HCT116 (cell line): ENCODE measurements at regions not wholly inside any gene's neighbourhood (a gene's known extent, or its start where the extent isn't known, plus 50 kb on each side); places are given as distances from the start of the nearest gene placed in this dataset.

ENCODE experiments used
- CEBPB ChIP-seq: IDR thresholded peaks from 2 replicates; pipeline ENCODE4 v1.6.1; 2012; ENCODE audit warnings: low read depth
- EZH2 ChIP-seq: fragments of 200-600 bp; sonication (generic); IDR thresholded peaks from 2 replicates; pipeline ENCODE4 v1.6.1; 2017; ENCODE audit warnings: antibody characterized with exemption, mixed run types
- POLR2A ChIP-seq: IDR thresholded peaks from 2 replicates; pipeline ENCODE4 v1.7.0; 2011; ENCODE audit warnings: borderline replicate concordance; ENCODE audit not compliant: insufficient read depth, insufficient read length; ENCODE audit errors: extremely low read depth
- POLR2AphosphoS5 ChIP-seq: IDR thresholded peaks from 2 replicates; pipeline ENCODE4 v1.6.1; 2011; ENCODE audit warnings: mild to moderate bottlenecking, low read depth, low read length, moderate library complexity
- TCF7L2 ChIP-seq: IDR thresholded peaks from 2 replicates; pipeline ENCODE4 v1.7.0; 2011; ENCODE audit warnings: borderline replicate concordance, inconsistent platforms; ENCODE audit not compliant: insufficient read depth, insufficient read length; ENCODE audit errors: extremely low read depth
- ZFX ChIP-seq: fragments of 450-650 bp; IDR thresholded peaks from 2 replicates; pipeline ENCODE4 v1.6.1; 2017
- TF ChIP-seq, protein P1 (sequence below): IDR thresholded peaks from 2 replicates; pipeline ENCODE4 v1.6.1; 2011; ENCODE audit warnings: mild to moderate bottlenecking, low read length, moderate library complexity; ENCODE audit not compliant: insufficient replicate concordance; ENCODE audit errors: extremely low read depth
- TF ChIP-seq, protein P2 (sequence below), 3 experiments: fragments of 200-600 bp in 1 of 3; sonication (generic) in 1 of 3; IDR thresholded peaks in 2 of 3; conservative IDR thresholded peaks in 1 of 3; 2 replicates each; pipeline ENCODE4 v1.5.1; 2012 to 2017; ENCODE audit warnings: low read depth in 2 of 3, low read length in 2 of 3, antibody characterized with exemption in 1 of 3, borderline replicate concordance in 1 of 3, control low read depth in 1 of 3, mild to moderate bottlenecking in 1 of 3, mixed read lengths in 1 of 3, mixed run types in 1 of 3, moderate library complexity in 1 of 3; ENCODE audit not compliant: insufficient read depth in 1 of 3

DNA sequence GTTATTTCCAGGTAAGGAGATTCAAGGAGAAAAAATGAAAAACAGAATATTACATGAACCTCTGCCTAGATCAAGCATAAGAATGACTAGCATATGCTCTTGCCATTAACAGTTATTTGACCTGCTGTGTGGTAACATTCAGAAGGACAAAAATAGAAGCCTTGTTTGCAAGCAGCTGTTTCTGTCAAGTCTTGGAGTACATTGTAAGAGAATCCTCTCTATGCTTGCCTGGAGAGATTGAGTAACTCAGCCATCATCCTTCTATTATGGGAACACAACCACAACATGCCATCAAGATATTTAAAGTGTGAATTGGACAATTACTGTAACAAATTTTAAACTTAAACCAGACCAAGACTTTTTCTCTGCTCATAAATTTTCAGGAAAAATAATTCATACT, 1054.4 kb downstream of the NLGN4Y start:
- TF ChIP-seq POLR2A, result no peak
- TF ChIP-seq POLR2AphosphoS5, result no peak
- TF ChIP-seq CEBPB, result no peak
- TF ChIP-seq, protein P1, sequence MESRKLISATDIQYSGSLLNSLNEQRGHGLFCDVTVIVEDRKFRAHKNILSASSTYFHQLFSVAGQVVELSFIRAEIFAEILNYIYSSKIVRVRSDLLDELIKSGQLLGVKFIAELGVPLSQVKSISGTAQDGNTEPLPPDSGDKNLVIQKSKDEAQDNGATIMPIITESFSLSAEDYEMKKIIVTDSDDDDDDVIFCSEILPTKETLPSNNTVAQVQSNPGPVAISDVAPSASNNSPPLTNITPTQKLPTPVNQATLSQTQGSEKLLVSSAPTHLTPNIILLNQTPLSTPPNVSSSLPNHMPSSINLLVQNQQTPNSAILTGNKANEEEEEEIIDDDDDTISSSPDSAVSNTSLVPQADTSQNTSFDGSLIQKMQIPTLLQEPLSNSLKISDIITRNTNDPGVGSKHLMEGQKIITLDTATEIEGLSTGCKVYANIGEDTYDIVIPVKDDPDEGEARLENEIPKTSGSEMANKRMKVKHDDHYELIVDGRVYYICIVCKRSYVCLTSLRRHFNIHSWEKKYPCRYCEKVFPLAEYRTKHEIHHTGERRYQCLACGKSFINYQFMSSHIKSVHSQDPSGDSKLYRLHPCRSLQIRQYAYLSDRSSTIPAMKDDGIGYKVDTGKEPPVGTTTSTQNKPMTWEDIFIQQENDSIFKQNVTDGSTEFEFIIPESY, result no peak
- TF ChIP-seq, protein P2, sequence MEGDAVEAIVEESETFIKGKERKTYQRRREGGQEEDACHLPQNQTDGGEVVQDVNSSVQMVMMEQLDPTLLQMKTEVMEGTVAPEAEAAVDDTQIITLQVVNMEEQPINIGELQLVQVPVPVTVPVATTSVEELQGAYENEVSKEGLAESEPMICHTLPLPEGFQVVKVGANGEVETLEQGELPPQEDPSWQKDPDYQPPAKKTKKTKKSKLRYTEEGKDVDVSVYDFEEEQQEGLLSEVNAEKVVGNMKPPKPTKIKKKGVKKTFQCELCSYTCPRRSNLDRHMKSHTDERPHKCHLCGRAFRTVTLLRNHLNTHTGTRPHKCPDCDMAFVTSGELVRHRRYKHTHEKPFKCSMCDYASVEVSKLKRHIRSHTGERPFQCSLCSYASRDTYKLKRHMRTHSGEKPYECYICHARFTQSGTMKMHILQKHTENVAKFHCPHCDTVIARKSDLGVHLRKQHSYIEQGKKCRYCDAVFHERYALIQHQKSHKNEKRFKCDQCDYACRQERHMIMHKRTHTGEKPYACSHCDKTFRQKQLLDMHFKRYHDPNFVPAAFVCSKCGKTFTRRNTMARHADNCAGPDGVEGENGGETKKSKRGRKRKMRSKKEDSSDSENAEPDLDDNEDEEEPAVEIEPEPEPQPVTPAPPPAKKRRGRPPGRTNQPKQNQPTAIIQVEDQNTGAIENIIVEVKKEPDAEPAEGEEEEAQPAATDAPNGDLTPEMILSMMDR (IDR thresholded peaks at IDR 0.05 in 2 of 3, conservative IDR thresholded peaks at IDR 0.05 in 1 of 3; ENCODE audit: borderline replicate concordance in 1 of 3, insufficient read depth in 1 of 3, low read depth in 2 of 3, low read length in 2 of 3), result no peak
- TF ChIP-seq EZH2, result no peak
- TF ChIP-seq TCF7L2, result no peak
- TF ChIP-seq ZFX, result no peak
